ENCODE measurements at regions not wholly inside any gene's neighbourhood (a gene's known extent, or its start where the extent isn't known, plus 50 kb on each side); places are given as distances from the start of the nearest gene placed in this dataset.
"Not testable (repeated sequence)": the region's sequence is repeated elsewhere in the genome, so short reads cannot be mapped to it uniquely, and the experiment has no call there.

GRCh38 chr12:93223440-93224426 lies 154.0 kb upstream of the NUDT4 start:
- no peak for DNase-seq

- DNase-seq = no peak
Measured at GRCh38 chr12:93225094-93225493, 152.6 kb upstream of the NUDT4 start.

- no peak for DNase-seq
Measured at GRCh38 chr12:93226361-93226760, 151.4 kb upstream of the NUDT4 start.

GRCh38 chr12:93229494-93230325 lies 148.0 kb upstream of the NUDT4 start:
- no peak for DNase-seq

GRCh38 chr12:93230326-93230720 lies 147.4 kb upstream of the NUDT4 start:
- DNase-seq = no peak

GRCh38 chr12:93231938-93232337 lies 145.8 kb upstream of the NUDT4 start:
- no peak for DNase-seq

GRCh38 chr12:93234641-93235040 lies 143.1 kb upstream of the NUDT4 start:
- DNase-seq = no peak

GRCh38 chr12:93235881-93236280 lies 141.8 kb upstream of the NUDT4 start:
- no peak for DNase-seq

- DNase-seq = no peak
Measured at GRCh38 chr12:93237235-93237915, 140.3 kb upstream of the NUDT4 start.

- DNase-seq = not testable (repeated sequence)
Measured at GRCh38 chr12:93238512-93239262, 139.0 kb upstream of the NUDT4 start.

- not testable (repeated sequence) for DNase-seq
Measured at GRCh38 chr12:93239789-93240188, 137.9 kb upstream of the NUDT4 start.

GRCh38 chr12:93242154-93242972 lies 135.4 kb upstream of the NUDT4 start:
- no peak for DNase-seq

GRCh38 chr12:93243382-93243688 lies 134.4 kb upstream of the NUDT4 start:
- DNase-seq = no peak

- DNase-seq = no peak
Measured at GRCh38 chr12:93243689-93244513, 133.8 kb upstream of the NUDT4 start.

GRCh38 chr12:93244514-93245077 lies 133.1 kb upstream of the NUDT4 start:
- DNase-seq = no peak

GRCh38 chr12:93245543-93245942 lies 132.2 kb upstream of the NUDT4 start:
- DNase-seq = no peak

GRCh38 chr12:93247313-93247991 lies 130.3 kb upstream of the NUDT4 start:
- no peak for DNase-seq

GRCh38 chr12:93252221-93252620 lies 125.5 kb upstream of the NUDT4 start:
- no peak for DNase-seq

- no peak for DNase-seq
Measured at GRCh38 chr12:93254911-93255310, 122.8 kb upstream of the NUDT4 start.

Data from right hindlimb (tissue), 1 donor.